GM21381 (cell line): ENCODE measurements at regions not wholly inside any gene's neighbourhood (a gene's known extent, or its start where the extent isn't known, plus 50 kb on each side); places are given as distances from the start of the nearest gene placed in this dataset.

Experiments used
- ATAC-seq: cut with Tn5 transposase; IDR thresholded peaks from one replicate; pipeline ENCODE4 v1.9.1; 2021; ENCODE audit warnings: mild to moderate bottlenecking, moderate library complexity; ENCODE audit not compliant: unreplicated experiment

DNA sequence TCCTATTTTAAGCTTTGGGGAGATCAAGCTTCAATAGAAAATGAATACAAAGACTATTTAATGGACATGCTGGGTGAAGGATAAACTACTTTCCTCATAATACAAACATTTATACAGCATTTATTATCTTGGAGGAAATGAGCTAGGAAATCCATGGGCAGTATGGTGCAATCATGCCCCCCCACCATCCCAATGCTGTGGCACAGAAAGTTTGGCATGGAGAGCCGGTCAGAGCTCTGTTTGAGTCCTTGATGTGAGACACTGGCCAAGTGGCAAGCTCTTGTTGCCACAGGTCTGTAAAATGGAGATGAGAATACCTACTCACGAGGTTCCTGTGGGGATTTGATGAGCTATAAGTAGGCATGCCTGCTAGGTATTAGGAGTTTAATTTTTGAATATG is 120.6 kb downstream of the MAB21L3 start:
- ATAC-seq: no peak

DNA sequence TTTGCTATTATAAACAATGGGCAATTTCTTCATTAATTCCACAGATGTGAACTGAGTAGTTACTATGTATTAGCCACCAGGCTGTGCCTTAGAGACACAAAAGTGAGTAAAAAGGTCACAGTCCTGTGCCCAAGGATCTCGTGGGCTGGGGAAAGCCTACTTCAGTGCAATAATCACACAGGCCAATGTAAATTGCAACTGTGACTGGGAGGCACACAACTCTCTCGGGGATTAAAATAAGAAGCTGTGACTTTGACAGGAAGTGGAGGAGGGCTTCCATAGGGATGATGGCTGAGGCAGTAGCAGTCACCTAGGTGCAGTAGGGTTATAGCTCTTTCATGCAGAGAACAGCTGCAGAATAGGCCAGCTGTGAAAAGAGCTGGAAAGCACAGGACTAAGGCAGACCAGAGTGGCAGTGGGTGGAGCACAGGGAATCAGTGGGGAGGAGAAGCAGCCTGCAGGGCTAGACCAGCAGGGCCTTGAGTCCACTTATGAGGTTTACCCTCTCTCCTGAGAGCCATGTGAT is 121.9 kb downstream of the MAB21L3 start:
- ATAC-seq: no peak

DNA sequence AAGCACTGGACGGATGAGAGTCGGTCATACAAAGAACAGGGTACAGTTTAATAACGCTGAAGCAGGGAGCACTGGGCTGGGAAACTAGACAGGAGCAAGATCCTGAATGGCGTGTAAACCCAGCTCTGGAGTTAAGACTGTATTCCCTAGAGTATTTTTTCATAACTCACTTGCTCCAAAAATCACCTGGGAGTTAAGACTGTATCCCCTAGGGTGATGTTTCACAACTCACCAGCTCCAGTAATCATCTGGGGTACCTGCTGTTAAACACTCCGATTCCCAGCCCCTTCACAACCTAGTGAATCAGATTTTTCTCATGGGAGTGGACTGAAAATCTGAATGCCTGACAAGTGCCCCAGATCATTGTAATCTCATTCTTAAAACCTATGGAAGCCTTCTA is 123.2 kb downstream of the MAB21L3 start:
- ATAC-seq: no peak

DNA sequence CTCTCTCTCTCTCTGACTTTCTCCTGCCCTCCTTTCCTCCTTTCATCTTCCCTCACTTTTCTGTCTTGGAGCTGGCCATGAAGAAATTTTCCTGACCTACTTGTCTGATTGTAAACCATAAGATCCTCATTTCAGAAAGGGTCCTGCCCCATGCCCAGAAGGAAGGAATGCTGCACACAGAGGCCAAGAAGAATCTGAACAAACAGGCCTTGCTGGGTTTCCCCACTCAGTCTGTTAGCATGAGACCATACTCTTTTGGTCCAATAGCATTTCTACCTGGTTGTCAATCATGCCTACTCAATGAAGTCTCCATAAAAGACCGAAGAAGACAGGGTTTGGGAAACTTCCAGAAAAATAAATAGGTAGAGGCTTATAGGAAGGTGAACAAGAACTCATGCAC is 128.7 kb downstream of the MAB21L3 start:
- ATAC-seq: no peak

DNA sequence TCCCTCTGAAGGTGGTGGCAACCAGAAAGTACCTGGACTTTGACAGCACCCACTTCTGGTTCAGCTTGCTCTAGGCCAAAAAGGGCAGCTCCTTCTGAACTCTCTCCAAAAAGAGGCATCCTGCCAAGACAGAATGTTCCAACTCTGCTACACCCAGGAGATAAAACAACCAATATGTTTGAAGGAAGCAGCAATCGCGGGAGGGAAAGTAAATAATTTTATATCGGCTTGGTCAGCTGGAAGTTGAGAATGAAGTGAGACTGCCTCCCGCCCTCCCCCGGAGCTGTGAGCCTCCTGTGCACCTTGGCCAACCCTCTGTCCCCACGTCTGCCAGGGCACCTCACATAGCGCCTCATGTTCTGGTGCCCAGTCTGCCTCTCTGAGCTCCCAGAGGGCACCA is 130.3 kb upstream of the ATP1A1 start:
- no peak for ATAC-seq

DNA sequence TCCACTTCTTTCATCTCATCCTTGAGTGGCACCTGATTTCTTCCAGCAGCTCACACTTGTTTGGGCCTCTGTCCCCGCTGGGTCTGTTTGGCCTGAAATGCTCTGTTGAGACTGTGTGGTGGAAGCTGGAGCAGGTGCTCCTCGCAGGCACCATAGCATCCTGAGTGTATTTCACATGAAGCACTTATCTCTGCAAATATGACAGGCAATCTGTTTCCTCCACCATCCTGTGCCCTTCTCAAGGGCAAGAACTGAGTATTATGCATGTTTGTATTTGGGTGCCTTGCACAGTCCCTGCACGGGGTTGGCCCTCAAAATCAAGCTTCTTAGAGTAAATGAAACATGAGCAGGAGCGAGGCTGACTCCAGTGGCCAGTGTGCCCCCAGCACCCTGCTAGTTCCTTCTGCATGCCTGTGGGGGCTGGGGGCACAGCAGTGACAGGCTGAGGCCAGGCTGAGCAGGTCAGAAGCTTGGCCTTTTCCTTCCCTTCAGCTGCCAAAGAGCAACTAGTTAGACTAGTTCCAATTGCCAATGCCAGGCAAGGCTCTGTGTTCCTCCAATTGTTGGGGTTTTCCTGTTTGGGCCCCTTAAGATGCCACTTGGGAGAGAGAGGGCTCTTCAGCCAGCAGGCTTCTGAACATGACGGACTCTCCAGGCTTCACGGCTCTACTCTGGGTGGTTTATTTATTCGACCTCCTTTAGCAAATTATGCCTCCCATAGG is 129.6 kb upstream of the ATP1A1 start:
- ATAC-seq: no peak

DNA sequence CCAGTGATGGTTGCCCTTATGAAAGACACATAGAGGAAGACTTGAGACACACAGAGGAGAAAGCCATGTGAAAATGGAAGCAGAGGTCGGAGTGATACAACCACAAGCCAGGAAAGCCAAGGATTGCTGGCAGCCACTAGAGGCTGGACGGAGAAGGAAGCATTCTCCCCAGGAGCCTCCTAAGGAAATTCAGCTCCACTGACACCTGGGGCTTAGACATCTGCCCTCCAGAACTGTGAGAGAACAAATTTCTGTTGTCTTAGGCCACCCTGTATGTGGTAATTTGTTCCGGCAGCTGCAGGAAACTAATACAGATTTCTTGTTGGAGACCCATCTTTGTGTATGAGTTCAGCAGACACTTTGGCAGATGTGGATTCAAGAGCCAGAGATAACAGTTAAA is 126.9 kb upstream of the ATP1A1 start:
- ATAC-seq: no peak

DNA sequence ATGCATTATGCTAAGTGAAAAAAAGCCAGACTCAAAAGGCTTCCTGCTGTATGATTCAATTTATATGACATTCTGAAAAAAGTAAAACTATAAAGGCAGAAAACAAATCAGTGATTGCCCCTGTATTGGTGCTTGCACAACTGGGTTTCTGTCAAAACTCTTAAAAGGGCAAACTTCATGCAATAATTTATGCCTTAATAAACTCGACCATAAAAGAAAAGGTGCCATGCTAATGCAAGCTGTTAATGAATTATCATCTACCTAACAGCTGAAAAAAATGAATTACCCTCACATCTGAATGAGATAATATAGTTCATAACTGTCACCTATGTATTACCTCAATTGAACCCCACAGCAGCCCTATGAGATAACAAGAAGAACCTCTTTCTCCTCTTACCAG is 120.8 kb upstream of the ATP1A1 start:
- ATAC-seq: no peak

DNA sequence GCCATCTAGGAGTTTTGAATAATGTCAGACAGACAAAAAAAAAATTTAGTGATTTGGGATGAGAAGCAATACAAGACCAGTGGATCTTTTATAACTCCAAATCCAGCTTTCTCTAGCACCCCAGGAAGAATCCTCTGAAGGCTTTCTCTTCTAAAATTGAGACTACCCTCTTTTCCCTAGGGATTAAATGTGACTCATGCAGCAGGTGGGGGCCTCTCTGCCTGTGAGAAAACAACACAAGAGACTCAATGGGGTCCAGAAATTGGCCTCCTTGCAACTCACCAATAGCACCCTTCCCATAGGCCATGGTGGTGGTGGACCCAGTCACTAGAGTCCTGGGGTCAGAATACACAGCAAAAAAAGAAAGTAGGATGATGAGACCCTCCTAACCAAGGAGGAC is 120.3 kb upstream of the ATP1A1 start:
- no peak for ATAC-seq

DNA sequence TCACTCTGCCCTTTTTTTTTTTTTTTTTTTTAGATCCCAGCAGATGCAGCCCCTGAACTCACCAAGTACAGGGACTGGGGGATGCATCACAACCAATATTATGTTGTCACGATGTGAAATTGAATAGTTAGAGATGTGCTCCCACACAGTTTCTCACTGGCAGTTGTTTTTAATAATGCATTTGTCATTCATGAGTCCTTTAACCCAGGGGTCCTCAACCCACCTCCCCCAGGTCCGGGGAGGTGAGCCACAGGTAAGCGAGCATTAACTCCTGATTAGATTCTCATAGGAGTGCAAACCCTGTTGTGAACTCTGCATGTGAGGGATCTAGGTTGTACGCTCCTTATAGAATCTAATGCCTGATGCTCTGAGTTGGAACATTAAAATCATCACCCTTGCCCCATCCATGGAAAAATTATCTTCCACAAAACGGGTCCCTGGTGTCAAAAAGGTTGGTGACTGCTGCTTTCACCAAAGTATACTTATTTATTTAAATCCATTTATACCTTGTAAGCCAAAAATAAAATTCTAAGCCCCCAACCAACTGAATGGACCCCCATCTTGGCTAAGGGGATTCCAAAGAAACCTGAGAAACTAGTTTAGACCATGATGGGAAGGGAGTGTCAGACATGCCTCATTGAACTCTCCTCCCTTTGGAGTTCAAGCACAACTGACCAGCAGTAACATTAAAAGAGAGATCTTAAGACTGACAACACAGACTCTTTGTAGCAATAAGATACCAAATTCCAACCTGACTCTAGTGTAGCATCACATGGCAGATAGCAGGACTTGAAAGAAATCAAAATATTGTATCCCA is 119.3 kb upstream of the ATP1A1 start:
- ATAC-seq: no peak

DNA sequence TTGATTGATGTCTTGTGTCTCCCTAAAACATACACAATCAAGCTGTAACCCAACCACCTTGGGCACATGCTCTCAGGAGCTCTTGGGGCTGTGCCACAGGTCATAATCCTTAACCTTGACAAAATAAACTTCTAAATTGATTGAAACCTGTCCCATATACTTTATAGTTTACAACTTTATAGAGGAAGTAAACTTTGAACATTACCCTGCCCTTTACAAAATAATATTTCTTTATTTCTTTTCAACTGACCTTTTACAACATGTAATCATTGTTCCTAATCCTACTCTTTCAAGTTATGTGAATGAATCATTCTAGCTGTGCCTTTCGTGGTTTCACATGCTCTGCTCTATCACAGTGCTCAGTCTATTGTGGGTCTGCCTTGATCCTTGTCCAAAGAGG is 118.3 kb upstream of the ATP1A1 start:
- ATAC-seq: no peak

DNA sequence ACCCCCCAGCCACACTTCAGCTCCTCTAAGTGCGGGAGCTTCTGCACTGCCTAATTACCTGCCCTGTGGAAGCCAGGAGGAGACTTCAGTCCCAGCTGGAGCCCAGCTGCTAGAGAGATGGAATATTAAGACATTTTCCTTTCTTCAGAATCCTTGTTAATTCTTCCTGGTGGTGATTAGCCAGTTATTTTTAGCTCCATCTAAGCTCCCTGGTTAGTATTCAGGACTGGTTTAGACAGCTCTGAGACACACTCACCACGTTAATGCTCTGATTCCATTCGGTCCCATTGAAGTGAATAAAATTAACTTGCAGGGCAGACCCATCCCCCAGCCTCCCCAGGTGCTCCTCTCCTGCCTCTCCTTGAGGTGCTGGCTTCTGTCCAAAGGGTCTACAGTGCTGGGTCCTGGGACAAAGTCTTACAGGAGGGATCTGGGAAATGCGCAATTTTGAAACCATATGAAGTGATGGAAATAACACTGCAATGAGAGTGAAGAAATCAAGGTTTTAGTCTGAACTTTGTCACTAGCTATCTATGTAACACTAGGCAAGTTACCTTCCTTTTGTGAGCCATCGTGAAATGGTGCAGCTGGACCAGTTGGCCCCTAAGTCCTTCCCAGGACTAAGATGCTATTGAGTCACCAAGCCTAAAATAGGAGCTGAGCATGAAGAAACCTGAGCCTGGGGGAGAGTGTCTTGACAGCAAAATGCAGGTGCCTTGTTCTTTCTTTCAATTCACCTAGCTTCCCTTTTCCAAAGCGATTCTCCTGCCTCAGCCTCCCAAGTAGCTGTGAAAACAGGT is 117.4 kb upstream of the ATP1A1 start:
- no peak for ATAC-seq

DNA sequence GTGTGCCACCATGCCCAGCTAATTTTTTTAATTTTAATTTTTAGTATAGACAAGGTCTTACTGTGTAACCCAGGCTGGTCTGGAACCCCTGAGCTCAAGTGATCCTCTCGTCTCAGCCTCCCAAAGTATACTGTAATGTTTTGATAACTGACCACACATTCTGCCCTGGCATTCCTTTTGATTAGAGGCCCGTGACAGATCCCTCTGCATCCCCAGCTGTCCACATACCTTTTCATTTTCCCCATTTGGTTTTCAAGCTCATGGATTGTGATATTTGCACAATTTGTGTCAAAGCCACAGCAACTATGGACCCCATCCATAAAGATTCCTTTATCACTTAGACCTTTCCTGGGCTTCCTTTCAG is 116.8 kb upstream of the ATP1A1 start:
- no peak for ATAC-seq

DNA sequence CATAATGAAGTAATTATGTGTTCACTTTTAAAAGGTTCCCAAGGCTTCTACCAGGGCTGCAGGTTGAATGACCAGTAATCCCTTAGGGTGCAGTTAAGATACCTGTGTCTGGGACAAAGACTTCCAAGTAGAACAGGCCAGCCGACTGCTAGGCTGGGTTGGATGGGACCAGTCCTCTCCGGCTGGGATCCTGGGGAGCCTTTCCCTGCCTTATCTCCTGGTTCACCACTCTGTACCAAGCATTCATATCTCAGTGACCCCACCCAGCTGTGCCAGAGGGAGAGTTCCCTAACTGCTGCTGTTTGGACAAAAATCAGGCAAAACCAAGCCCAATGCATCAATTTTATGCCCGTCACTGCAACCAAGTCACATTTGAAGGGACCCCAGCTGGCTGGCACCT is 116.2 kb upstream of the ATP1A1 start:
- no peak for ATAC-seq

DNA sequence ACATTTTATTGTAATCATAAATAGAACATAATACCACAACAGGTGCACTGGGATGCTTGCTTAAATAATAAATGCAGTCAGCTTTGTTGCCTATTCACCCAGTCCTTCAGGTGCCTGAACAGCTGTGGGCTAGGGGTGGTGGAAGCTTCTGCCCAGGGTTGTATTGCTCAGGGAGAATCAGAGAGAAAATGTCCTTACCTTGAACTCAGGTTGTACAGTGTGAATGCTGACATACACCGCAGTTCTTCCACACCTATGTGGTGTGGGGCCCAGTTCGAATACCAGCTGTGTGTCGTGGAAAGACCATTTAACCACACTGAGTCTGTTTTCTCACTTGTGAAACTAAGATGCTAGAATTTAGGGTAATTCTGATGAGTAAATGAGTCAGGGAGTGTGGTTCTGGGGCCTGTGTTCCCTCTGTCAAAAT is 115.7 kb upstream of the ATP1A1 start:
- peak; percentile 61 for ATAC-seq

DNA sequence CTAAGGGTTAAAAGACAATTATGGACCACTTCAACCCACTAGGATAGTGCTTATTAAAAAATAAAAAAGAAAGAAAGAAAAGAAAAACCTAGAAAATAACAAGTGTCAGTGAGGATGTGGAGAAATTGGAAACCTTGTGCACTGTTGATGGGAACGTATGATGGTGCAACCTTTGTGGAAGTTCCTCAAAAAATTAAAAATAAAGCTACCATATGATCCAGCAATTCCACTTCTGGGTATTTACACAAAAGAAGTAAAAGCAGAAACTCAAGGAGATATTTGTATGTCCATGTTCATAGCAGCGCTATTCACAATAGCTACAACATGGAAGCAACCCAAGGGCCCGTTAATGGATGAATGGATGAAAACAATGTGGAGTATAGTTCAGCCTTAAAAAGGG is 115.2 kb upstream of the ATP1A1 start:
- no peak for ATAC-seq

DNA sequence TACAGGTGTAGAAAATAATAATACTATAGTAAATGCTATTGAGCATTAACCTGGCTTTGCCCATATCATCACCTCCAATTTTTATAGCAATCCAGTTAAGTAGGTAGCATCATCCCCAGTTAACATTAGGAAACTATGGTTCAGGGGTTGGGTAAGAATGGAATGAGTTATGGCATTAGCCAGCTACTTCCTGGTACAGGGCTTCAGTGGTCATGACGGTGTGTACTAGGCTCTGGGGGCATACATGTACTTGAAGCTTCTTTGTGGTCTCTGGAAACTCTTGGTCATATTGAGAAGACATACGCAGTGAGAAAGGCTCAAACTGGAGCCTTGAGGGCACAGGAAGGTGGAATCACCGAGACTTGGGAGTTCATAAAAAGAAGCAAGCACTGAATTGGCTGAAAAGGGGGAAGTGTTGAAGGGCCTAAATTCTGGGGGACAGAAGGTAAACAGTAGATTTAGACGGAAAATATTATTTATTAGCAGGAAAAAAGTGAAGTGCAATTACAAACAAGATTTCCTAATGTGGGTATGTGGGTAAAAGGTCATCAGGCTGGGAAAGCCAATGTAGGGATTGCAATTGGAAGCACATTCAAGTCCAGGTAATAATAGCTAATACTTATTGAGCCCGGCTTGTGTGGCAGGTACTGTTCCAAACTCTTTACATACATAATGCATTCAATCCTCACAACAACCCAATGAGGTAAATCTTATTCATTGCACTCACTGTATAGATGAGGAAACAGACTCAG is 114.2 kb upstream of the ATP1A1 start:
- no peak for ATAC-seq

DNA sequence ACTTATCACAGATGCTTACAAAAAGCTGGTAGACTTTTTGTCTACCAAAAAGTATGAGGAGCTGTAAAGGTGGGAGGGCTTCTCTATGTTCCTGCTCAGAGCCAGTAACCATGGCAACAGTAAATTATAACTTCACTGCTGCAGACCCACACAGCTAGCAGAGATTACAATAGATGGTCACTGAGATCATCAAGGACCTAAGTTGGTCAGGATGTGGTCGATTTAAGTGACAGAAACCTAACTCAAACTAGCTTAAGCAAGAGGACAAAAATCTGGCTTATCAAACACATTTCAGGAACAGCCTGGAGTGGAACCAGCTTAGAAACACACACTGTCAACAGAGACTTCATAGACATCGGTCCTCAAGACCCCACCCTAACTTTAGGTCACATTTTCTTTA is 113.4 kb upstream of the ATP1A1 start:
- no peak for ATAC-seq

DNA sequence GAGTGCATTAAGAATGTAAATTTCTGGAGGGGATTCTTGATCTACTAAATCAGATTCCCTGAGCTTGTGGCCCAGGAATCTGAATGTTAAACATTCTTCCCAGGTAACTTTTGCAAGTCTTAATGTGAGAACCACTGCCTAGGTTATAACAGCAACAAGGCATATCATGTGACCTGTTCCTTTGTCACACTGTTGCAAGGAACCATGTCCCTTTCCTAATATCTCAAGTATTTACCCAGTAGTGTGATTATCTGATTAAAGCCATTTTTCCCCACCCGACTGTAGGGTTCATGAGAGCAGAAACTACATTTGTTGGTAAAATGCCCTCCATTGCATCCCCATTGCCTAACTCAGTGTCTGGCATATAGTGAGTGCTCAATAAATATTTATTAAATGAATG is 112.9 kb upstream of the ATP1A1 start:
- ATAC-seq: no peak

DNA sequence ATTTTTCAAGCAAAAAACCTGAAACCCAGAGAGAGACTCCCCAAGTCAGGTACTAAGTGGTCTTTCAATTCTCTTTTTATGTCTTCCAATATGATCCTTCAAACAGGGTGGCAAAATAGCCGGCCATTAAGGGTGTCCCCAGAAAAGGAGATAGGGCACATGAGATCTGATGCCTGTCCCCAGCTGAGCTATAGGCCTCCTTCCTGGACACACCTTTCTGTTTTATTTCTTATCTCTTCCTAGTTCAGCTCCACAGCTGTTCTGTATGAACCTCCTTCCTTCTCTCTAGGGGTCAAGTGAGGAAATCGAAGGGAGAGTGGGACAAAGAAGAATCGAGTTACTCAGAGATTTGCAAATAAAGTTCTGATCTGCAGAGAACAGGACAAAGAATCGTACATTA is 112.4 kb upstream of the ATP1A1 start:
- ATAC-seq: no peak

DNA sequence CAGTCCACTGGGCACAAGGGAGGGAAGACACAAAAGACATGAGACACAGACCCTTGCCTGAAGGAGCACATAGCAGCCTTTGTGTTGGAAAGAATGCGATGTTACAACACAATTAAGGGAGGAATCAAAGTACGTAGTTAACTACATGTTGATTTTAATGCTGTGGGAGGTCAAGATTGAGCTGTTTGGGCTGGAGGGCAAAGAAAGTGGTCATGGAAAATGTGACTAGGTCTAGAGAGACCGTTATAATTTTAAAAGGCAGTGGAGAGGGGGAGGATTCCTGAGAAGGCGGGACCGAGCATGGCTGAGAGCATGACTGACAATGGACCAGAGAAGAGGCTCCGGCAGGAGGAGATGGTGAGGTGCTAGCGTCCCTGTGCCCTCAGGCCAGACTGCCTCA is 111.8 kb upstream of the ATP1A1 start:
- ATAC-seq: no peak
